Endothelial cell of umbilical vein (primary cell): ENCODE measurements at regions not wholly inside any gene's neighbourhood (a gene's known extent, or its start where the extent isn't known, plus 50 kb on each side); places are given as distances from the start of the nearest gene placed in this dataset.

Experiments
- BruUV-seq: library from RNA; stranded (reverse); fragments of 400-500 nt; replicated peaks from 2 replicates; lab custom pipeline; 2021; lab: Mats Ljungman, UMichigan
- CTCF ChIA-PET: fragments of 300-600, 350-600 bp; sonication (Branson Sonifier 250); formaldehyde crosslinking; loops from one replicate; lab custom pipeline; 2021; ENCODE audit warnings: antibody characterized with exemption, inconsistent platforms; lab: Charles Lee
- POLR2A ChIA-PET: fragments of 300-600, 350-600 bp; sonication (Branson Sonifier 250); formaldehyde crosslinking; loops from one replicate; lab custom pipeline; 2021; ENCODE audit warnings: antibody characterized with exemption, inconsistent platforms; lab: Charles Lee
- DNase-seq: peaks from one replicate; pipeline ENCODE4 v3.0.0-alpha.2; 2011; ENCODE audit warnings: low read depth, low spot score
- FAIRE-seq: peaks from 2 replicates; lab custom pipeline; 2011; peaks lifted over from hg19 to GRCh38; lab: Jason Lieb, UNC
- H2AFZ ChIP-seq: 2 replicates; pipeline ENCODE4 v1.6.0; 2012; ENCODE audit warnings: low read depth, low read length, control low read depth, inconsistent platforms
- H3K27ac ChIP-seq: 2 replicates; pipeline ENCODE4 v1.5.1; 2011; ENCODE audit warnings: low read depth, mild to moderate bottlenecking, control low read depth, low read length, moderate library complexity; ENCODE audit not compliant: insufficient read depth
- H3K27me3 ChIP-seq, 2 experiments: 2 replicates each; pipeline versions ENCODE4 v1.6.0 to v1.6.1; 2011; ENCODE audit warnings: low read length in 2 of 2, mixed read lengths in 1 of 2; ENCODE audit not compliant: control insufficient read depth in 2 of 2, insufficient read depth in 2 of 2
- H3K36me3 ChIP-seq, 2 experiments: 2 replicates in 1 of 2; 3 replicates in 1 of 2; pipeline ENCODE4 v1.5.1; 2011; ENCODE audit warnings: low read length in 2 of 2, mild to moderate bottlenecking in 1 of 2, moderate library complexity in 1 of 2; ENCODE audit not compliant: control insufficient read depth in 2 of 2, insufficient read depth in 2 of 2; ENCODE audit errors: extremely low read depth in 1 of 2
- H3K4me1 ChIP-seq: 3 replicates; pipeline ENCODE4 v1.5.1; 2011; ENCODE audit warnings: mild to moderate bottlenecking, low read length; ENCODE audit not compliant: control insufficient read depth, insufficient read depth; ENCODE audit errors: extremely low read depth
- H3K4me2 ChIP-seq: 2 replicates; pipeline ENCODE4 v1.6.1; 2011; ENCODE audit warnings: low read length, control low read depth, mixed read lengths; ENCODE audit not compliant: insufficient read depth
- H3K4me3 ChIP-seq, 3 experiments: fragments of 200-600 bp in 1 of 3; sonication (generic), shearing (Covaris generic) in 1 of 3; replicated peaks in 1 of 3; 2 replicates each; pipeline ENCODE4 v1.5.1; 2011 to 2016; ENCODE audit warnings: control low read depth in 3 of 3, low read length in 3 of 3, mild to moderate bottlenecking in 2 of 3, inconsistent platforms in 1 of 3, low read depth in 1 of 3, moderate library complexity in 1 of 3; ENCODE audit not compliant: insufficient read depth in 1 of 3
- H3K79me2 ChIP-seq: 2 replicates; pipeline ENCODE4 v1.6.0; 2012; ENCODE audit warnings: low read length, inconsistent platforms; ENCODE audit not compliant: control insufficient read depth, insufficient read depth
- H3K9ac ChIP-seq: replicated peaks from 2 replicates; pipeline ENCODE3; 2011; ENCODE audit warnings: low read length, control low read depth; ENCODE audit not compliant: insufficient read depth; ENCODE audit errors: extremely low read depth
- H3K9me1 ChIP-seq: replicated peaks from 3 replicates; pipeline ENCODE4 v1.6.0; 2011; ENCODE audit warnings: mild to moderate bottlenecking, low read length; ENCODE audit not compliant: control insufficient read depth, insufficient read depth; ENCODE audit errors: extremely low read depth
- H3K9me3 ChIP-seq: replicated peaks from 2 replicates; pipeline ENCODE4 v1.5.1; 2012; ENCODE audit warnings: low read length, inconsistent platforms; ENCODE audit not compliant: control insufficient read depth, insufficient read depth
- H4K20me1 ChIP-seq: replicated peaks from 2 replicates; pipeline ENCODE3; 2011; ENCODE audit warnings: mild to moderate bottlenecking, low read length; ENCODE audit not compliant: control insufficient read depth, insufficient read depth; ENCODE audit errors: extremely low read depth
- FOS ChIP-seq: IDR thresholded peaks from 2 replicates; pipeline ENCODE4 v1.6.1; 2011; ENCODE audit warnings: mild to moderate bottlenecking, low read length, moderate library complexity, borderline replicate concordance; ENCODE audit not compliant: insufficient read depth
- GATA2 ChIP-seq: IDR thresholded peaks from 2 replicates; pipeline ENCODE4 v1.7.0; 2011; ENCODE audit warnings: low read depth, mild to moderate bottlenecking, moderate library complexity, mixed read lengths, low read length; ENCODE audit not compliant: insufficient read length, insufficient read depth
- JUN ChIP-seq: IDR thresholded peaks from 2 replicates; pipeline ENCODE4 v1.6.1; 2011; ENCODE audit warnings: borderline replicate concordance, low read depth; ENCODE audit not compliant: insufficient read length, insufficient read depth
- POLR2A ChIP-seq: IDR thresholded peaks from 2 replicates; pipeline ENCODE4 v1.6.1; 2012; ENCODE audit warnings: low read depth, mild to moderate bottlenecking, control low read depth, low read length
- dilution Hi-C: fragments of 300-500 bp; cut with MboI; formaldehyde crosslinking; loops from one replicate; pipeline ENCODE4 v1.15.0; 2019; ENCODE audit warnings: low sequenced_read_pairs; ENCODE audit not compliant: extremely low pct_ligation_motif_present
- intact Hi-C: fragments of 100-400 bp; cut with micrococcal nuclease; formaldehyde crosslinking; loops from one replicate; pipeline ENCODE4 v1.10.0; 2022
- TF ChIP-seq, protein P1 (sequence below), 2 donors: IDR thresholded peaks; 1 replicate in 1 of 2; 2 replicates in 1 of 2; pipeline ENCODE4 v1.5.1; 2011; ENCODE audit warnings: low read length in 2 of 2, mild to moderate bottlenecking in 2 of 2, moderate library complexity in 2 of 2, control low read depth in 1 of 2, inconsistent platforms in 1 of 2, low read depth in 1 of 2; ENCODE audit not compliant: insufficient read depth in 1 of 2; ENCODE audit errors: extremely low read depth in 1 of 2
- TF ChIP-seq, protein P2 (sequence below): IDR thresholded peaks from 2 replicates; pipeline ENCODE4 v1.6.1; 2011; ENCODE audit not compliant: insufficient read depth, insufficient read length

DNA sequence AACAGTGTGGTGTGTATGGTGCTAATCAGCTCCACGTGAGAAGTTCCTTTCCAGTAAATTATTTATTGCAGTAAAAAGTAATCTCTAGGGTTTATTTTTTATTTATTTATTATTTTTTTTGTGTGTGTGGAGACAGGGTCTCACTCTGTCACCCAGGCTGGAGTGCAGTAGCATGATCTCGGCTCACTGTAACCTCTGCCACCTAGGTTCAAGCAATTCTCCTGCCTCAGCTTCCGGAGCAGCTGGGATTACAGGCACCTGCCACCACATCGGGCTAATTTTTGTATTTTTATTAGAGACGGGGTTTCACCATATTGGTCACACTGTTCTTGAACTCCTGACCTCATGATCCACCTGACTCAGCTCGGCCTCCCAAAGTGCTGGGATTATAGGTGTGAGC is 606.9 kb downstream of the PCDH7 start:
- H3K36me3 ChIP-seq: no peaks in the 10 kb centered on the region
- H3K27ac ChIP-seq: no peak overlapping the region
- intact Hi-C loops: no loop called here
- H3K4me3 ChIP-seq: no peak overlapping the region
- no peaks in the 10 kb centered on the region for H3K9me3 ChIP-seq
- H3K4me1 ChIP-seq: no peaks in the 10 kb centered on the region
- H2AFZ ChIP-seq: no peak overlapping the region
- FAIRE-seq (no peak), DNase-seq (no peak)
- H3K9ac ChIP-seq: no peak overlapping the region
- dilution Hi-C loops: no loop called here
- ChIA-PET POLR2A (interaction anchor here (0.5 kb wide), 1 partner anchor 207 kb away, joined by 3 read pairs; no protein-coding TSS in a partner anchor), CTCF (interaction anchor here (0.6 kb wide), 1 partner anchor 18 kb away, joined by 4 read pairs; no protein-coding TSS in a partner anchor)
- TF ChIP-seq GATA2: no peak
- TF ChIP-seq, protein P1, sequence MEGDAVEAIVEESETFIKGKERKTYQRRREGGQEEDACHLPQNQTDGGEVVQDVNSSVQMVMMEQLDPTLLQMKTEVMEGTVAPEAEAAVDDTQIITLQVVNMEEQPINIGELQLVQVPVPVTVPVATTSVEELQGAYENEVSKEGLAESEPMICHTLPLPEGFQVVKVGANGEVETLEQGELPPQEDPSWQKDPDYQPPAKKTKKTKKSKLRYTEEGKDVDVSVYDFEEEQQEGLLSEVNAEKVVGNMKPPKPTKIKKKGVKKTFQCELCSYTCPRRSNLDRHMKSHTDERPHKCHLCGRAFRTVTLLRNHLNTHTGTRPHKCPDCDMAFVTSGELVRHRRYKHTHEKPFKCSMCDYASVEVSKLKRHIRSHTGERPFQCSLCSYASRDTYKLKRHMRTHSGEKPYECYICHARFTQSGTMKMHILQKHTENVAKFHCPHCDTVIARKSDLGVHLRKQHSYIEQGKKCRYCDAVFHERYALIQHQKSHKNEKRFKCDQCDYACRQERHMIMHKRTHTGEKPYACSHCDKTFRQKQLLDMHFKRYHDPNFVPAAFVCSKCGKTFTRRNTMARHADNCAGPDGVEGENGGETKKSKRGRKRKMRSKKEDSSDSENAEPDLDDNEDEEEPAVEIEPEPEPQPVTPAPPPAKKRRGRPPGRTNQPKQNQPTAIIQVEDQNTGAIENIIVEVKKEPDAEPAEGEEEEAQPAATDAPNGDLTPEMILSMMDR (IDR thresholded peaks at IDR 0.05; ENCODE audit: extremely low read depth in 1 of 2, insufficient read depth in 1 of 2, low read depth in 1 of 2, low read length in 2 of 2): no peak
- TF ChIP-seq FOS: no peak
- no peak for TF ChIP-seq JUN
- TF ChIP-seq POLR2A: no peak
- TF ChIP-seq, protein P2, sequence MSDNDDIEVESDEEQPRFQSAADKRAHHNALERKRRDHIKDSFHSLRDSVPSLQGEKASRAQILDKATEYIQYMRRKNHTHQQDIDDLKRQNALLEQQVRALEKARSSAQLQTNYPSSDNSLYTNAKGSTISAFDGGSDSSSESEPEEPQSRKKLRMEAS: no peak
- H3K79me2 ChIP-seq: no peaks in the 10 kb centered on the region
- H3K9me1 ChIP-seq: no peaks in the 10 kb centered on the region
- H3K27me3 ChIP-seq: no peaks in the 10 kb centered on the region
- no peaks in the 10 kb centered on the region for H4K20me1 ChIP-seq
- no peak overlapping the region for H3K4me2 ChIP-seq
- BruUV-seq: no TSS peak
